ENCODE measurements at regions not wholly inside any gene's neighbourhood (a gene's known extent, or its start where the extent isn't known, plus 50 kb on each side); places are given as distances from the start of the nearest gene placed in this dataset.
"Not testable (repeated sequence)": the region's sequence is repeated elsewhere in the genome, so short reads cannot be mapped to it uniquely, and the experiment has no call there.

- no peak for DNase-seq (ENCODE audit: low read depth in 2 of 2)
Observed at GRCh38 chr15:92825985-92826384, 74.1 kb upstream of the CHD2 start.

GRCh38 chr15:92827991-92828390 lies 72.1 kb upstream of the CHD2 start:
- not testable (repeated sequence) for DNase-seq (ENCODE audit: low read depth in 2 of 2)

GRCh38 chr15:92829875-92830274 lies 70.2 kb upstream of the CHD2 start:
- no peak for DNase-seq (ENCODE audit: low read depth in 2 of 2)

- DNase-seq (ENCODE audit: low read depth in 2 of 2) = no peak
Observed at GRCh38 chr15:92831336-92831654, 68.8 kb upstream of the CHD2 start.

GRCh38 chr15:92831655-92832328 lies 68.3 kb upstream of the CHD2 start:
- peak; percentile 62 to 73 for DNase-seq (ENCODE audit: low read depth in 2 of 2)

GRCh38 chr15:92833106-92833433 lies 67.1 kb upstream of the CHD2 start:
- no peak for DNase-seq (ENCODE audit: low read depth in 2 of 2)

- DNase-seq (ENCODE audit: low read depth in 2 of 2) = no peak
Observed at GRCh38 chr15:92833493-92834271, 66.4 kb upstream of the CHD2 start.

- DNase-seq (ENCODE audit: low read depth in 2 of 2) = no peak
Observed at GRCh38 chr15:92839696-92840095, 60.4 kb upstream of the CHD2 start.

GRCh38 chr15:92840149-92840548 lies 60.0 kb upstream of the CHD2 start:
- no peak for DNase-seq (ENCODE audit: low read depth in 2 of 2)

- DNase-seq (ENCODE audit: low read depth in 2 of 2) = no peak
Observed at GRCh38 chr15:92843326-92843725, 56.8 kb upstream of the CHD2 start.

GRCh38 chr15:92843814-92844213 lies 56.3 kb upstream of the CHD2 start:
- DNase-seq (ENCODE audit: low read depth in 2 of 2) = no peak

GRCh38 chr15:92845126-92845508 lies 55.0 kb upstream of the CHD2 start:
- no peak for DNase-seq (ENCODE audit: low read depth in 2 of 2)

- no peak for DNase-seq (ENCODE audit: low read depth in 2 of 2)
Observed at GRCh38 chr15:92846741-92847140, 53.4 kb upstream of the CHD2 start.

GRCh38 chr15:92847841-92848240 lies 52.3 kb upstream of the CHD2 start:
- no peak for DNase-seq (ENCODE audit: low read depth in 2 of 2)

- DNase-seq (ENCODE audit: low read depth in 2 of 2) = no peak
Observed at GRCh38 chr15:92848464-92848851, 51.7 kb upstream of the CHD2 start.

- no peak for DNase-seq (ENCODE audit: low read depth in 2 of 2)
Observed at GRCh38 chr15:92848852-92849598, 51.1 kb upstream of the CHD2 start.

- not testable (repeated sequence) for DNase-seq (ENCODE audit: low read depth in 2 of 2)
Observed at GRCh38 chr15:92850218-92850617, 49.9 kb upstream of the CHD2 start.
